ENCODE measurements at regions not wholly inside any gene's neighbourhood (a gene's known extent, or its start where the extent isn't known, plus 50 kb on each side); places are given as distances from the start of the nearest gene placed in this dataset.
"Not testable (repeated sequence)": the region's sequence is repeated elsewhere in the genome, so short reads cannot be mapped to it uniquely, and the experiment has no call there.

GRCh38 chr6:114651611-114652010 lies 308.8 kb upstream of the HS3ST5 start:
- H3K9me3 Mint-ChIP-seq: peaks cover 5% of the 10 kb centered on the region
- H3K4me1 Mint-ChIP-seq: no peaks in the 10 kb centered on the region
- H3K4me3 Mint-ChIP-seq: no peak overlapping the region
- H3K36me3 Mint-ChIP-seq: no peaks in the 10 kb centered on the region
- H3K27me3 Mint-ChIP-seq: no peaks in the 10 kb centered on the region
- H3K27ac Mint-ChIP-seq: no peak overlapping the region

- Mint-ChIP-seq H3K27ac (no peak overlapping the region), H3K4me3 (no peak overlapping the region), H3K4me1 (no peaks in the 10 kb centered on the region), H3K27me3 (no peaks in the 10 kb centered on the region), H3K9me3 (peaks cover 8% of the 10 kb centered on the region), H3K36me3 (no peaks in the 10 kb centered on the region)
These were observed 308.1 kb upstream of the HS3ST5 start for GRCh38 chr6:114650891-114651290.

- no peaks in the 10 kb centered on the region for H3K36me3 Mint-ChIP-seq
- H3K9me3 Mint-ChIP-seq: peaks cover 8% of the 10 kb centered on the region
- H3K27ac Mint-ChIP-seq: no peak overlapping the region
- no peaks in the 10 kb centered on the region for H3K27me3 Mint-ChIP-seq
- no peak overlapping the region for H3K4me3 Mint-ChIP-seq
- no peaks in the 10 kb centered on the region for H3K4me1 Mint-ChIP-seq
These were observed 306.5 kb upstream of the HS3ST5 start for GRCh38 chr6:114649298-114649697.

- Mint-ChIP-seq H3K9me3 (peaks cover 8% of the 10 kb centered on the region), H3K4me1 (no peaks in the 10 kb centered on the region), H3K27ac (no peak overlapping the region), H3K36me3 (no peaks in the 10 kb centered on the region), H3K27me3 (no peaks in the 10 kb centered on the region), H3K4me3 (no peak overlapping the region)
These were observed 306.0 kb upstream of the HS3ST5 start for GRCh38 chr6:114648847-114649246.

GRCh38 chr6:114638341-114638740 lies 295.5 kb upstream of the HS3ST5 start:
- no peaks in the 10 kb centered on the region for H3K27me3 Mint-ChIP-seq
- H3K4me1 Mint-ChIP-seq: no peaks in the 10 kb centered on the region
- H3K27ac Mint-ChIP-seq: no peak overlapping the region
- H3K36me3 Mint-ChIP-seq: no peaks in the 10 kb centered on the region
- H3K4me3 Mint-ChIP-seq: no peak overlapping the region
- H3K9me3 Mint-ChIP-seq: peaks cover 6% of the 10 kb centered on the region

- Mint-ChIP-seq H3K27ac (no peak overlapping the region), H3K4me1 (no peaks in the 10 kb centered on the region), H3K9me3 (no peaks in the 10 kb centered on the region), H3K27me3 (no peaks in the 10 kb centered on the region), H3K36me3 (no peaks in the 10 kb centered on the region), H3K4me3 (no peak overlapping the region)
These were observed 291.2 kb upstream of the HS3ST5 start for GRCh38 chr6:114634016-114634415.

- H3K4me1 Mint-ChIP-seq, H3K4me3 Mint-ChIP-seq, H3K9me3 Mint-ChIP-seq, H3K27ac Mint-ChIP-seq, H3K36me3 Mint-ChIP-seq, H3K27me3 Mint-ChIP-seq: not testable (repeated sequence)
These were observed 283.4 kb upstream of the HS3ST5 start for GRCh38 chr6:114626226-114626625.

GRCh38 chr6:114619621-114620200 lies 276.9 kb upstream of the HS3ST5 start:
- Mint-ChIP-seq H3K27ac (no peak overlapping the region), H3K36me3 (no peaks in the 10 kb centered on the region), H3K27me3 (no peaks in the 10 kb centered on the region), H3K9me3 (no peaks in the 10 kb centered on the region), H3K4me3 (no peak overlapping the region), H3K4me1 (no peaks in the 10 kb centered on the region)

GRCh38 chr6:114611696-114612095 lies 268.9 kb upstream of the HS3ST5 start:
- no peak overlapping the region for H3K27ac Mint-ChIP-seq
- no peak overlapping the region for H3K4me3 Mint-ChIP-seq
- no peaks in the 10 kb centered on the region for H3K4me1 Mint-ChIP-seq
- no peaks in the 10 kb centered on the region for H3K36me3 Mint-ChIP-seq
- no peaks in the 10 kb centered on the region for H3K27me3 Mint-ChIP-seq
- H3K9me3 Mint-ChIP-seq: peaks cover 18% of the 10 kb centered on the region

- Mint-ChIP-seq H3K36me3 (no peaks in the 10 kb centered on the region), H3K9me3 (peaks cover 18% of the 10 kb centered on the region), H3K27ac (no peak overlapping the region), H3K4me3 (no peak overlapping the region), H3K4me1 (no peaks in the 10 kb centered on the region), H3K27me3 (no peaks in the 10 kb centered on the region)
These were observed 265.3 kb upstream of the HS3ST5 start for GRCh38 chr6:114608091-114608490.

GRCh38 chr6:114605656-114606055 lies 262.8 kb upstream of the HS3ST5 start:
- H3K4me3 Mint-ChIP-seq: no peak overlapping the region
- peaks cover 15% of the 10 kb centered on the region for H3K9me3 Mint-ChIP-seq
- H3K36me3 Mint-ChIP-seq: no peaks in the 10 kb centered on the region
- no peaks in the 10 kb centered on the region for H3K4me1 Mint-ChIP-seq
- H3K27me3 Mint-ChIP-seq: no peaks in the 10 kb centered on the region
- no peak overlapping the region for H3K27ac Mint-ChIP-seq

- Mint-ChIP-seq H3K27ac (no peak overlapping the region), H3K9me3 (peaks cover 9% of the 10 kb centered on the region), H3K4me1 (no peaks in the 10 kb centered on the region), H3K36me3 (no peaks in the 10 kb centered on the region), H3K4me3 (no peak overlapping the region), H3K27me3 (no peaks in the 10 kb centered on the region)
These were observed 257.6 kb upstream of the HS3ST5 start for GRCh38 chr6:114600381-114600780.

- H3K27ac Mint-ChIP-seq: no peak overlapping the region
- H3K4me1 Mint-ChIP-seq: no peaks in the 10 kb centered on the region
- H3K9me3 Mint-ChIP-seq: no peaks in the 10 kb centered on the region
- H3K27me3 Mint-ChIP-seq: no peaks in the 10 kb centered on the region
- no peak overlapping the region for H3K4me3 Mint-ChIP-seq
- H3K36me3 Mint-ChIP-seq: no peaks in the 10 kb centered on the region
These were observed 252.8 kb upstream of the HS3ST5 start for GRCh38 chr6:114595591-114595990.

- no peaks in the 10 kb centered on the region for H3K4me1 Mint-ChIP-seq
- no peaks in the 10 kb centered on the region for H3K36me3 Mint-ChIP-seq
- no peak overlapping the region for H3K4me3 Mint-ChIP-seq
- H3K9me3 Mint-ChIP-seq: no peaks in the 10 kb centered on the region
- no peaks in the 10 kb centered on the region for H3K27me3 Mint-ChIP-seq
- H3K27ac Mint-ChIP-seq: no peak overlapping the region
These were observed 252.4 kb upstream of the HS3ST5 start for GRCh38 chr6:114595186-114595585.

- Mint-ChIP-seq H3K36me3 (no peaks in the 10 kb centered on the region), H3K27me3 (no peaks in the 10 kb centered on the region), H3K4me1 (no peaks in the 10 kb centered on the region), H3K27ac (no peak overlapping the region), H3K9me3 (no peaks in the 10 kb centered on the region), H3K4me3 (no peak overlapping the region)
These were observed 249.7 kb upstream of the HS3ST5 start for GRCh38 chr6:114592506-114592905.

GRCh38 chr6:114588726-114589125 lies 245.9 kb upstream of the HS3ST5 start:
- no peaks in the 10 kb centered on the region for H3K4me1 Mint-ChIP-seq
- H3K27ac Mint-ChIP-seq: no peak overlapping the region
- H3K9me3 Mint-ChIP-seq: no peaks in the 10 kb centered on the region
- H3K27me3 Mint-ChIP-seq: no peaks in the 10 kb centered on the region
- no peaks in the 10 kb centered on the region for H3K36me3 Mint-ChIP-seq
- no peak overlapping the region for H3K4me3 Mint-ChIP-seq

- Mint-ChIP-seq H3K4me1 (no peaks in the 10 kb centered on the region), H3K36me3 (no peaks in the 10 kb centered on the region), H3K9me3 (no peaks in the 10 kb centered on the region)
These were observed 243.5 kb upstream of the HS3ST5 start for GRCh38 chr6:114586298-114586697.

More at GRCh38 chr6:114586298-114586697, 243.5 kb upstream of the HS3ST5 start:
- Mint-ChIP-seq H3K4me3 (no peak overlapping the region), H3K27ac (no peak overlapping the region), H3K27me3 (no peaks in the 10 kb centered on the region)

Measured in activated naive CD4-positive, alpha-beta T cell treated with anti-CD3 and anti-CD28 coated beads, Interleukin-2, amount 50 U/mL, for 24 hours (primary cell).